GM13977 (cell line): ENCODE measurements at regions not wholly inside any gene's neighbourhood (a gene's known extent, or its start where the extent isn't known, plus 50 kb on each side); places are given as distances from the start of the nearest gene placed in this dataset.

Experiments used
- DNase-seq: peaks from one replicate; pipeline ENCODE4 v3.0.0; 2012; ENCODE audit warnings: low spot score
- in situ Hi-C: fragments of 300-500 bp; cut with MboI; formaldehyde crosslinking; loops from one replicate; pipeline ENCODE4 v1.12.0; 2022; ENCODE audit warnings: low sequenced_read_pairs, low pct_unique_long_range_greater_than_20kb, mixed read lengths, inconsistent platforms; ENCODE audit not compliant: unreplicated experiment
- TF ChIP-seq, protein P1 (sequence below): IDR thresholded peaks from 2 replicates; pipeline ENCODE4 v1.5.1; 2012; ENCODE audit warnings: mild to moderate bottlenecking, control low read depth; ENCODE audit not compliant: insufficient read depth; ENCODE audit errors: extremely low read depth, missing control alignments

DNA sequence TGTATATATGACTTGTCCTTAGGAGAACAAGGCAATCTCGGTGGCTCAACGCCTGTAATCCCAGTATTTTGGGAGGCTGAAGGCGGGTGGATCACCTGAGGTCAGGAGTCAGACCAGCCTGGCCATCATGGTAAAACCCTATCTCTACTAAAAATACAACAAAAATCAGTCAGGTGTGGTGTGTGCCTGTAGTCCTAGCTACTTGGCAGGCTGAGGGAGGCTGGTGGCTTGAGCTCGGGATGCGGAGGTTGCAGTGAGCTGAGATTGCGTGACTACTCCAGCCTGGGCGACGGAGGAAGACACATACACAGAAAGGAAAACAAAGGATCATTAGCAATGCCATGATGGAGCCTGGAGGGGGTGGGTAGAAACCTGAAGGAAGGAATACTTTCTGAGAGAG is 166.6 kb upstream of the RREB1 start:
- in situ Hi-C loops = no loop called here
- TF ChIP-seq, protein P1, sequence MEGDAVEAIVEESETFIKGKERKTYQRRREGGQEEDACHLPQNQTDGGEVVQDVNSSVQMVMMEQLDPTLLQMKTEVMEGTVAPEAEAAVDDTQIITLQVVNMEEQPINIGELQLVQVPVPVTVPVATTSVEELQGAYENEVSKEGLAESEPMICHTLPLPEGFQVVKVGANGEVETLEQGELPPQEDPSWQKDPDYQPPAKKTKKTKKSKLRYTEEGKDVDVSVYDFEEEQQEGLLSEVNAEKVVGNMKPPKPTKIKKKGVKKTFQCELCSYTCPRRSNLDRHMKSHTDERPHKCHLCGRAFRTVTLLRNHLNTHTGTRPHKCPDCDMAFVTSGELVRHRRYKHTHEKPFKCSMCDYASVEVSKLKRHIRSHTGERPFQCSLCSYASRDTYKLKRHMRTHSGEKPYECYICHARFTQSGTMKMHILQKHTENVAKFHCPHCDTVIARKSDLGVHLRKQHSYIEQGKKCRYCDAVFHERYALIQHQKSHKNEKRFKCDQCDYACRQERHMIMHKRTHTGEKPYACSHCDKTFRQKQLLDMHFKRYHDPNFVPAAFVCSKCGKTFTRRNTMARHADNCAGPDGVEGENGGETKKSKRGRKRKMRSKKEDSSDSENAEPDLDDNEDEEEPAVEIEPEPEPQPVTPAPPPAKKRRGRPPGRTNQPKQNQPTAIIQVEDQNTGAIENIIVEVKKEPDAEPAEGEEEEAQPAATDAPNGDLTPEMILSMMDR = no peak

DNA sequence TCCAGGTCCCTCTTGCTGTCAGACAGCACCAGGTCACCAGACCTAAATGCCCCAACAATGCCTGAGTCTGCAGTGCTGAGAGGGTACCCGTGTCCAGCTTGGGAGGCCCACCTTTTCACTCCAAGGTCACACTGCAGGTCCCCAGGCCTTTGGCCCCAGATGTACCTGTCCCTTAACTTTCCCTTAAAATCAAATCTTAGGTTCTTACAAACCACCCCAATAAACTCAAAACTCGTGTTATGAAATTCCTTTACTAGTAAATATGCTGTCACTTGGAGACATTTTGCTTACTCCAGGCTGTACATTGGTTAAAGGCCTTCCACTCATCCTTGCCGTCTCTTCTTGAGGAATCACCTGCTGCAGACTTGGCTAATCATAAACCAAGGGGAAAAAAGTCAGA is 165.7 kb upstream of the RREB1 start:
- in situ Hi-C loops = no loop called here
- TF ChIP-seq, protein P1 = no peak
- DNase-seq = no peak

More for the DNA sequence above, 166.6 kb upstream of the RREB1 start:
- DNase-seq = no peak

DNA sequence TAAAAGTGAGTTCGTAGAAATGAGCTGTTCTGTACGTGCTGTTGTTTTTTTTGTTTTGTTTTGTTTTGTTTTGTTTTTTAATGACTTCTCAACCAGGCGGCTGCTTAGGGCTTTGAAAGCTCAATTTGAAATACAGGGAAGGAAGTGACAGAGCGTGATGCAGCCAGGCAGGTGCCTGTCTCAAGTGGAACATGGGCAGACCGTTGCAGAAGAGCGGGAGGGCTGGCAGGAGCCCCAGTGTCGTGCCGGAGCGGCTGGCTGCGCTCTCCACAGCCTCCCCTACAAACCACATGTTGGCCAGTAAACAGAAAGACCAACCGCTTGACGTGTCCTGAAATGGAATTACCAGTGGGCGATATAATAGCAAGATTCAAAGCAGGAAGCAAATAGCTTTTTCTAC is 164.9 kb upstream of the RREB1 start:
- DNase-seq = peak; percentile 55
- TF ChIP-seq, protein P1 = no peak
- in situ Hi-C loops = no loop called here

DNA sequence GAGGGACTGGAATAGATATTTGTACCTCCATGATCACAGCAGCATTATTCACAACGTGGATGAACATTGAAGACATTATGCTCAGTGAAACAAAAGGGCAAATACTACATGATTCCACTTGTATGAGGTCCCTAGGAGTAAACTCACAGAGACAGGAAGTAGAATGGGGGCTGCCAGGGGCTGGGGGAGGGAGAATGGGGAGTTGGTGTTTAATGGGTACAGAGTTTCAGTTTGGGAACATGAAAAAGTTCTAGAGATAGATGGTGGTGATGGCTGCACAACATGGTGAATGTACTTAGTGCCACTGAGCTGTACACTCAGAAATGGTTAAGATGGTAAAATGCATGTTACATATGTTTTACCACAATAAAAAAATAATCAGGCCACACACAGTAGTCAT is 164.3 kb upstream of the RREB1 start:
- TF ChIP-seq, protein P1 = no peak
- DNase-seq = no peak
- in situ Hi-C loops = no loop called here

DNA sequence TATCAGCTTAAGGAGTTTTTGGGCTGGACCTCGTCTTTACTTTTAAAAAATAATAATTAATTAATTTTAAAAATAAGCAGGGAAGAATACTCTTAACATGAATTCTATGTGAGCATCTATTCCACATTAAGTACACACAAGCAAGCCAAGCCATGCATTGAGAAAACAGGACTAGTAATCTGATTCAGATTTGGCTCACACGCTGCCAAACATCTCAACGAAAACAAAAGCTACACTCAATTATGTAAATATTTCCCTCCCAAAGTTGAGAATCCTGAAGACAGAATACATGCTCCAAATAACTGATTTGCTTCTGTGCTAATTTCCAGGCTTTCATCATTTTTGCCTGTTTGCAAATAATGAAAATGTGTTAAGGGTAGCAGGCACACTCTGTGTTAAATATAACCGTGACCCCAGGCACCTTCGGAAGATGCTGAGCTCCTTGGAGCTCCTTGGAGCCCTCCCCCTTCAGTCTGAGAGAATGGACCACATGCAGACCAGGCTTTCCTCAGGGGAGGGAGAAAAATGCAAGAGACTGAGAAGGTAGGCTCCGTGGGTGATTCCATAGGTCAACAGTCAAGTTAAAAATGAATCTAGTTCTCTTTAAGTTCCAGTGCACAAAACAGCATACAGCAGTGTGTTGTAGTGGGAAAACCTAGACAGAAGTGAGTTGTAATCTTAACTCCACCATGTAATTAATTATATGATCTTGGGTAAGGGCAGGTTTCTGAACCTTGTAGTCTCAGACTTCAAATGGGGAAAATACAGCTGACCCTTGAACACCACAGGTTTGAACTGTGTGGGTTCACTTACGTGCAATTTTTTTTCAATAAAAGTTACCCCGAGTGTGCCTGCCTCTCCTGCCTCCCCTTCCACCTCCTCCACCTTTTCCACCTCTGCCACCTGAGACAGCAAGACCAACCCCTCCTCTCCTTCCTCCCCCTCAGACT is 161.3 kb upstream of the RREB1 start:
- in situ Hi-C loops = no loop called here
- TF ChIP-seq, protein P1 = no peak
- DNase-seq = no peak

DNA sequence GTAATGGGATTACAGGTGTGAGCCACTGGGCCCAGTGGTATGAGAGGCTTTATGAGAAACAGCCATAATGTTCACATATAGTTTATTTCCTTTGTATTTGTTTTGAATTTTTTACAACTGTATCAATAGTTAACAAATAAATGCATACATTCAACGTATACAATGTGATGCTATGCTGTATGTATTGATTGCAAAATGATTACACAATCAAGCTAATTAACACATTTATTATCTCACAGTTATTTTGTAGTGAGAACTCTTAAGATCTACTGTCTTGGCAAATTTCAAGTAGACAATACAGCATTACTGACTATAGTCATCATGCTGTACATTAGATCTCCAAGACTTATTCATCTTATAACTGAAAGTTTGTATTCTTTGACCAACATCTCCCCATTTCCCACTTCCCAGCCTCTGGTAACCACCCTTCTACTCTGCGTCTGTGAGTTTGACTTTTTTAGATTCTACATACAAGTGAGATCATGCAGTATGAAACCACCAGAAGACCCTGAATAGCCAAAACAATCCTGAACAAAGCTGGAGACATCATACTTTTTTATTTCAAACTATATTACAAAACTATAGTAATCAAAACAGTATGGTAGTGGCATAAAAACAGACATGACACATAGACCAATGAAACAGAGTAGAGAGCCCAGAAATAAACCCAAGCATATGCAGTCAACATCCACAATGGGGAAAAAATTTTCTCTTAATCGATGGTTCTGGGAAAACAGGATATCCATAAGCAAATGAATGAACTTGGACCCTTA is 157.2 kb upstream of the RREB1 start:
- TF ChIP-seq, protein P1 = no peak
- no peak for DNase-seq
- in situ Hi-C loops = no loop called here
